ENCODE measurements at regions not wholly inside any gene's neighbourhood (a gene's known extent, or its start where the extent isn't known, plus 50 kb on each side); places are given as distances from the start of the nearest gene placed in this dataset.

- no peak for TF ChIP-seq HDAC2 (IDR thresholded peaks at IDR 0.05; ENCODE audit: borderline replicate concordance in 1 of 2, low read depth in 2 of 2, low read length in 2 of 2)
- no peak for TF ChIP-seq BRCA1 (IDR thresholded peaks at IDR 0.05; ENCODE audit: low read depth, low read length)
- no peak for TF ChIP-seq BACH1 (IDR thresholded peaks at IDR 0.05; ENCODE audit: low read length)
- TF ChIP-seq SIX5 (IDR thresholded peaks at IDR 0.05; ENCODE audit: low read depth, low read length), result no peak
- TF ChIP-seq SUZ12 (IDR thresholded peaks at IDR 0.05; ENCODE audit: low read length), result no peak
- no peak for TF ChIP-seq RAD21 (IDR thresholded peaks at IDR 0.05 in 1 of 2, conservative IDR thresholded peaks at IDR 0.05 in 1 of 2; ENCODE audit: low read depth in 2 of 2, low read length in 2 of 2)
Observed at GRCh38 chrX:99654188-99654587, 755.9 kb downstream of the PCDH19 start (continued).

Measured in H1 (cell line).